HepG2 (cell line): ENCODE measurements at regions not wholly inside any gene's neighbourhood (a gene's known extent, or its start where the extent isn't known, plus 50 kb on each side); places are given as distances from the start of the nearest gene placed in this dataset.
A peak's percentile ranks its signal among the peaks of the same experiment; 100 is the strongest.

Experiments
- ARID2 ChIP-seq: sonication (generic); formaldehyde crosslinking; IDR thresholded peaks from 2 replicates; pipeline ENCODE4 v1.8.1; 2022; ENCODE audit warnings: mild to moderate bottlenecking, missing genetic modification reagents, borderline replicate concordance
- FOXA3 ChIP-seq: IDR thresholded peaks from 2 replicates; pipeline ENCODE4 v1.6.1; 2016; ENCODE audit warnings: missing genetic modification reagents, missing compliant biosample characterization
- HDAC2 ChIP-seq: sonication (generic); formaldehyde crosslinking; IDR thresholded peaks from 2 replicates; pipeline ENCODE4 v1.4.0; 2020; ENCODE audit warnings: missing genetic modification reagents
- HDAC6 ChIP-seq: fragments of 200-600 bp; sonication (generic); IDR thresholded peaks from 2 replicates; pipeline ENCODE4 v1.7.0; 2017; ENCODE audit warnings: mild to moderate bottlenecking, antibody characterized with exemption, low read length, low read depth
- HOXD1 ChIP-seq: sonication (generic); formaldehyde crosslinking; IDR thresholded peaks from 2 replicates; pipeline ENCODE4 v1.5.0; 2020; ENCODE audit warnings: missing genetic modification reagents
- IKZF5 ChIP-seq: IDR thresholded peaks from 2 replicates; pipeline ENCODE4 v1.6.1; 2018; ENCODE audit warnings: missing genetic modification reagents, mild to moderate bottlenecking, missing compliant biosample characterization
- MEF2D ChIP-seq: sonication (generic); formaldehyde crosslinking; IDR thresholded peaks from 2 replicates; pipeline ENCODE4 v1.5.1; 2020; ENCODE audit warnings: mild to moderate bottlenecking, missing genetic modification reagents
- NFKBIZ ChIP-seq: IDR thresholded peaks from 2 replicates; pipeline ENCODE4 v1.6.1; 2018; ENCODE audit warnings: missing genetic modification reagents, missing compliant biosample characterization
- SP5 ChIP-seq: IDR thresholded peaks from 2 replicates; pipeline ENCODE4 v1.6.1; 2016; ENCODE audit warnings: low read depth, borderline replicate concordance
- TCF7L2 ChIP-seq: IDR thresholded peaks from 2 replicates; pipeline ENCODE4 v1.6.1; 2011; ENCODE audit warnings: mild to moderate bottlenecking, low read depth, low read length, moderate library complexity
- TEF ChIP-seq: sonication (generic); formaldehyde crosslinking; IDR thresholded peaks from 2 replicates; pipeline ENCODE4 v1.5.0; 2020; ENCODE audit warnings: missing genetic modification reagents
- THAP7 ChIP-seq: sonication (generic); formaldehyde crosslinking; IDR thresholded peaks from 2 replicates; pipeline ENCODE4 v1.8.1; 2023; ENCODE audit warnings: mild to moderate bottlenecking, missing genetic modification reagents
- ZBTB34 ChIP-seq: sonication (generic); formaldehyde crosslinking; IDR thresholded peaks from 2 replicates; pipeline ENCODE4 v1.8.0; 2022; ENCODE audit warnings: mild to moderate bottlenecking, missing genetic modification reagents
- ZFP36L1 ChIP-seq: sonication (generic); formaldehyde crosslinking; IDR thresholded peaks from 2 replicates; pipeline ENCODE4 v1.8.0; 2022; ENCODE audit warnings: mild to moderate bottlenecking, missing genetic modification reagents, moderate library complexity
- ZFP41 ChIP-seq: sonication (generic); formaldehyde crosslinking; IDR thresholded peaks from 2 replicates; pipeline ENCODE4 v1.4.0; 2020; ENCODE audit warnings: mild to moderate bottlenecking, missing genetic modification reagents, borderline replicate concordance
- ZGPAT ChIP-seq: IDR thresholded peaks from 2 replicates; pipeline ENCODE4 v1.6.1; 2016; ENCODE audit warnings: mild to moderate bottlenecking
- ZMAT5 ChIP-seq: sonication (generic); formaldehyde crosslinking; IDR thresholded peaks from 2 replicates; pipeline ENCODE4 v1.5.0; 2020; ENCODE audit warnings: mild to moderate bottlenecking, low read depth, missing genetic modification reagents, borderline replicate concordance
- ZMYM2 ChIP-seq: sonication (generic); formaldehyde crosslinking; IDR thresholded peaks from 2 replicates; pipeline ENCODE4 v1.8.0; 2022; ENCODE audit warnings: mild to moderate bottlenecking, missing genetic modification reagents
- ZNF326 ChIP-seq: sonication (generic); formaldehyde crosslinking; IDR thresholded peaks from 2 replicates; pipeline ENCODE4 v1.4.0; 2020; ENCODE audit warnings: missing genetic modification reagents, borderline replicate concordance
- ZNF383 ChIP-seq: sonication (generic); formaldehyde crosslinking; IDR thresholded peaks from 2 replicates; pipeline ENCODE4 v1.4.0; 2020; ENCODE audit warnings: missing genetic modification reagents, mild to moderate bottlenecking, borderline replicate concordance
- ZNF720 ChIP-seq: sonication (generic); formaldehyde crosslinking; IDR thresholded peaks from 2 replicates; pipeline ENCODE4 v1.4.0; 2020; ENCODE audit warnings: missing genetic modification reagents

- peak; percentile 75 for TF ChIP-seq NFKBIZ (CRISPR knock-in tag)
- TF ChIP-seq ZNF383 (CRISPR knock-in tag) = no peak
- peak; percentile 68 for TF ChIP-seq ZGPAT
- peak; percentile 93 for TF ChIP-seq SP5 (CRISPR knock-in tag)
- TF ChIP-seq TEF (CRISPR knock-in tag) = no peak
- TF ChIP-seq ARID2 (CRISPR knock-in tag) = peak; percentile 40; the same call in 1 of the 2 replicates
- 0 out of 2 replicates have a peak, but pooled peaks have one; percentile 65 for TF ChIP-seq ZFP36L1 (CRISPR knock-in tag)
- no peak; the same call in 1 of the 2 replicates for TF ChIP-seq ZFP41 (CRISPR knock-in tag)
- peak; percentile 28; the same call in 1 of the 2 replicates for TF ChIP-seq THAP7 (CRISPR knock-in tag)
- TF ChIP-seq HOXD1 (CRISPR knock-in tag) = peak; percentile 88
- TF ChIP-seq ZNF720 (CRISPR knock-in tag) = no peak
- no peak for TF ChIP-seq ZMAT5 (CRISPR knock-in tag)
- peak; percentile 71; the same call in 1 of the 2 replicates for TF ChIP-seq ZMYM2 (CRISPR knock-in tag)
- TF ChIP-seq ZNF326 (CRISPR knock-in tag) = no peak
- TF ChIP-seq ZBTB34 (CRISPR knock-in tag) = peak; percentile 92
- TF ChIP-seq TCF7L2 = no peak
- peak; percentile 88 for TF ChIP-seq FOXA3 (CRISPR knock-in tag)
- no peak for TF ChIP-seq HDAC6
- peak; percentile 93 for TF ChIP-seq MEF2D (CRISPR knock-in tag)
- TF ChIP-seq IKZF5 (CRISPR knock-in tag) = peak; percentile 76
- peak; percentile 86; the same call in 1 of the 2 replicates for TF ChIP-seq HDAC2 (CRISPR knock-in tag)
Observed at GRCh38 chr2:109690822-109691541, 76.8 kb downstream of the SOWAHC start (continued).
